ENCODE measurements at regions not wholly inside any gene's neighbourhood (a gene's known extent, or its start where the extent isn't known, plus 50 kb on each side); places are given as distances from the start of the nearest gene placed in this dataset.
"Not testable (repeated sequence)": the region's sequence is repeated elsewhere in the genome, so short reads cannot be mapped to it uniquely, and the experiment has no call there.

DNA sequence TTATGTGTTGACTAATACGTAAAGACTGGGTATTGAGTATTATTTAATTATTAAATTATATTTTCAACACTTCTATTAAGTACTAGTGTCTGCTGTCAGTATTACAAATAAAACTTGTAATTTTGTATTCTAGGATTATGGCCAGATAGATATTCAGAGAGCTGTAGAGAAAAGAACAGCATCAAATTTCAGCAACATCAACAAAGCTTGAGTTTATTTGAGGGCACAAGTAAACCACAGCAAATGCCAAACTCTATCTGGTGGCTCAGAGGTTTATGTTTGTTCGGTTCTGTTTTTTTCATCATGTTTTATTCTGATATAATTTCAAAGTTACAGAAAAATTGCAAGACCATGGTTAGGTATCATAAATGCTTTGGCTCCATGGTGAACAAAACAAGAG is 1530.5 kb downstream of the PCDH18 start:
- no peak for DNase-seq

DNA sequence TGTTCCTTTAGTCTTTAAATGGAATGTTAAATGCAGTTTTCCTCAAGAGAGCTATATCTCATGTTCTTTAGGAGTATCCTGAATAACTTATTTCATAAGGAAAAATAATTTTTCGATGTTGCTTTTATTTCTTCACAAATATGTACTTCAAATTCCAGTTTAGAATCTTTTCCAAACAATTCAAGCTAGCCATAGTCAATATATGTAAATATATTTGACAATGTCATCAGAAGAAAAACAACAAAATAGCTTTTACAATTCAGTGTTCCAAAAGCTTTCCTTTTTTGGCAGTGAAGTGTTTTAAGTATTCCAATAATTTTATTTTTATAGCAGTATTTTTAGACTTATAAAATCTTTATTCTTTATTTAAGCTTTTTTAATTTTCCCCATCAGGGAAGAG is 1532.0 kb downstream of the PCDH18 start:
- no peak for DNase-seq

DNA sequence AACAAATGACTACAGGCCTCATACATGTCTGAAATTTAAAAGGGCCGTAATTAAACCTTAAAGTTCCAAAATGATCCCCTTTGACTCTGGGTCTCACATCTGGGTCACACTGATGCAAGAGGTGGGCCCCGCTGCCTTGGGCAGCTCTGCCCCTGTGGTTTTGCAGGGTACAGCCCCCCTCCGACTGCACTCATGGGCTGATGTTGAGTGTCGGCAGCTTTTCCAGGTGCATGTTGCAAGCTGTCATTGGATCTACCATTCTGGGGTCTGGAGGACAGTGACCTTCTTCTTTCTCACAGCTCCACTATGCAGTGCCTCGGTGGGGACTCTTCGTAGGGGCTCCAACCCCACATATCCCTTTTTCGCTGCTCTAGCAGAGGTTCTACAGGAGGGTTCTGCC is 1537.9 kb downstream of the PCDH18 start:
- no peak for DNase-seq

DNA sequence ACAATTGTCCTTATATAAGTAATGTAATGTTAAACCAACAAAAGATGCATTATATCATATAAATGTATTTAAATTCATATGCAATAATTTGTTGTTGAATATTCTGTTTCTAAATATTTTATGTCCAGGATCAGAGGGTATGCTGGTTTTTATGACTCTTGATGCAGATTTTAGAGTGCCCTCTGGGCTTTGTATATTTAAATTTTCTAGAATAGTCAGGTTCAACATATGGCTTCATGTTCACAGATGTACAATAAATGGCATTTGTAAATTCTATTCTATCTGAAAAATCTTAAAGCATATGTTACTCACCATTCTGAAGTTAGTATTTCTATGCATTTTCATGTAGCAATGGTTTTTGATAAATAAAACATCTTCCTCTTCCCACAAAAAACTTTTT is 1555.4 kb downstream of the PCDH18 start:
- DNase-seq: no peak

DNA sequence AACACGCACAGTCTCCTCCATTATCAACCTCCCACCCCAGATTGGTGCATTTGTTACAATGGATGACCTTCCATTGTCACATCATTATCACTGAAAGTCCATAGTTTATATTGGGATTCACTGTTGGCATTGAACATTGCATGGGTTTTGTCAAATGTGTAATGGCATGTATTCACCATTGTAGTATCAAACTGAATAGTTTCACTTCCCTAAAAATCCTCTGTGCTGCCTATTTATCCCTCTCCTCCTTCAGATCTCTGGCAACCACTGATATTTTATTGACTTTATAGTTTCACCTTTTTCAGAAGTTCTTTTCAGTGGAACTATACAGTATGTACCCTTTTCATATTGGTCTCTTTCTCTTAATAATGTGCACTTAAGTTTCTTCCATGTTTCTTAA is 1565.4 kb downstream of the PCDH18 start:
- DNase-seq: no peak

DNA sequence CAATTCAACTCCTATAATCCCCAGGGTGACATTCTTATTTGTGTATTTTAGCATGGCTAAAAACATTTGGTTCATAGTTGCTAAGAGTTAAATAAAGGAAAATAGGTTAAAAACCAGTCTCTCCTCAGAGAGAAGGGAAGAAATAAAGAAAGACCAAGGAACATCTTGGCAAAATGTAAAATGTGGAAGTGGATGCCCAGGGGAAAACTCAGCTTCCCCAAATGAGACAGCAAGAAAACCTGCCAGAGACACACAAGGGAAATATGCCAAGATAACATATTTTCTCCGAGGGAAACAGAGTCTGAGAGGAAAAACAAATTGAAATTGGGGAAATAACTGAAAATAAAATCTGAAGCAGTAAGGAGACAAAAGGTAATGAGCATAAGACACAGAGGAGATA is 1569.3 kb downstream of the PCDH18 start:
- DNase-seq: peak; percentile 49

DNA sequence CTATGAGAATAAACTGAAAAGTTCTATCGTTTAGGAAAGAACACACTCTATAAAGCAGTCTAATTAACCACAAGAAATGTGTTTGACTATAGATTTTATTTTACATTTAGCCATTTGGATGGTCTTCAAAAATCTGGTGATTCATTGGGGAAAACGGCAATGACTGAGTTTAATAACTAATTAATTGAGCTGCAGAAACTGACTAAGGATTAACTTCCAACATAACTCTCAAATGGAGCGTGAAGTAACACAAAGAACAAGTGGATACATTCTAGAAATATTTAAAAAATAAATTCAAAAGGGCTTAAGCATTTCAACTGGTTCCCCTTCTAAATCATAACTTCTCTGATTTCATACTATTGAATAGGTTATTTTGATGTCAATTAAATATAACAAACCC is 1582.4 kb downstream of the PCDH18 start:
- no peak for DNase-seq

DNA sequence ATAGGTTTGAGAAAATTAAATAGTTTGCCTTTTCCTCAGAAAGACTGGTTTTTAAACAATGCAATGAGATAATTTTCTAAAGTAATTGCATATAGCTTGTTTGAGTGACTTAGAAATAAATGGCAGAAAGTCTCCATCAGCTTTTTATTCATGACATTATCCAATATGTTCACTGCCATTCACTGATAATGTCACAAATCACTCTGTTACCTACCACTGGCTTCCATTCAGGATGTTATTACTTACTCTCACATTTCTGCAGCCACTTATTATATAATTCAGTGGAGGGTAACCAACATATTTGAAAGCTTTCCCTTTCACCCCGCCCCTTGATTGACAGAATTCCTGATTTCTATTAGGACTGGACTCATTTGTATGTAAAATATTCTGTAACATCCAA is 1583.5 kb downstream of the PCDH18 start:
- no peak for DNase-seq

DNA sequence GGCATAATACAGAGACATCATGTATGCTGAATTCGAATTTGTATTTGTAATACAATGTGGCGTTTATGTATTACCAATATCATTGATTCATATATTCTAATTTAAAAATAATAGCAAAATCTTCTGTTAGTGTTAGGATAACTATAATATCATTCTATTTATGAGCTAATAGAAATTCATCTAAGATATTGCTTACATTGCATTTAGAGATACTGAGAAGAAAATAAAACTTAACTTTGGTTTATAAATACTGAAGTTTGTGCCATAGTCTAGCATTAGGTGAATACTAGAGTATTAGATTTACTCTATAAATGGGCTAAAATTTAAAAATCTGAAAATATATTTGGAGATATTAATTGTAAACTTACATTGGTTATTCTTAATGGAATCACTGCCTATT is 1590.6 kb downstream of the PCDH18 start:
- DNase-seq: no peak

DNA sequence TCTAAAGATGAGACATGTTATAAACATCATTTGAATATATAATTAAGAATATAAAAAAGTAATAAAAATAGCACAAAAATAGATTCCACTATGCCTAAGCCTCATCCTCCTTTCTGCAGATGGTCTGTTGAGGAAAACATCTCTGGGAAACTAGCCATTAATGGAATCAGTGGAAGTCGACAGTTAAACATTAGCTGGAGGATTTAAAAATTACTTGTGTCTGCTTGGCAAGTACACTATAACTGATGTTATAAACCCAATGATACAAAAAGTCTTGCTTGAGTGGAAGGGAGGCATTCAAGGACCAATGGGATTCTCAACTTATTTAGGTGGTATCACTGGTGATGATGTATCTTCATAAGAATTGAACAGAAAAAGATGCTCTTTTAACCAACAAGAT is 1598.3 kb downstream of the PCDH18 start:
- no peak for DNase-seq

DNA sequence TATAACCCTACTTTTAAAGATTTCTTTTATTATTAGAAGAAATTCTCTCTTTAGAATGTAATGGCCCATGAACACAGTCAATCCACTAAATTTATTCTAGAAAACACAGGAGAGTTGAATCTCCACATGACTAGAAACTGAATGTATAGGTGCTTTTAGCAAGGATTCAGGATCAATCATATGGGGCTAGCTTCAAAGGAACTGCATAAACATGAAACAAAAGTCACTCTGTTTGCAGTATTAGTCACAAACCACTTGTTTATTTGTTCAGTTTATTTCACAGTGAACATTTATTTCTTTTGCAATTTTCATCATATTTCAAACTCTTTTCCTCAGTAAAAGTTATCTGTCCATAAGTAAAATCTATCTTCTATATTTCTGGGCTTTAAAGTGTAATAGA is 1604.6 kb downstream of the PCDH18 start:
- no peak for DNase-seq

DNA sequence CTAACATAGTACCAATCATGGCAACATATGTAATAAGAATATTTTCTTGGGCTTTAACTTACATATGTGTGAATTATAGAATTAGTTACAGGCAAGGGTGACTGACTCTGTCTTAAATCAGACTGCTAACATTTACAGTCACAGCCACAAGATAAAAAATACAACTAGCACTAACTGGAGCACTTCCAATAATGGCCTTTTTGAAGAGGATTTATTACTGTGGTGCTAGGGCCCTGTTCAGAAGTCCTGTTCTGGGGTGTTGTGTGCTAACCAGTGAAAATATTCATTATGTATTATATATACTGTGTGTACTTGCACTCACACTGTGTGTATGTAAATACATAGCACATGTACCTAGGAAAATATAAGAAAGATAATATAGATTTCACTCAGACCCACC is 1611.2 kb downstream of the PCDH18 start:
- no peak for DNase-seq

DNA sequence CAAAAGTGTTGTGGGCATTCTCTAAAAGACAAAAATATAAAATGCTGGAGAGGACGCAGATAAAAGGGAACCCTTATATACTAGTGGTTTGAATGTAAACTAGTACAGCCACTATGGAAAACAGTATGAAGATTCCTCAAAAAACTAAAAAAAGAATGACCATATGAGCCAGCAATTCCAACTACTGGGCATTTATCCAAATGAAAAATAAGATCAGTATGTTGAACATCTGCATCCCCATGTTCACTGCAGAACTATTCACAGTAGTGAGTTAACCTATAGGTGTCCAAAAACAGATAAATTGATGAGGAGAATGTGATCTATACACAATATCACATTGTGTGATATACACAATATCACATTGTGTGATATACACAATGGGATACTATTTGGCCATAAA is 1615.3 kb downstream of the PCDH18 start:
- no peak for DNase-seq

DNA sequence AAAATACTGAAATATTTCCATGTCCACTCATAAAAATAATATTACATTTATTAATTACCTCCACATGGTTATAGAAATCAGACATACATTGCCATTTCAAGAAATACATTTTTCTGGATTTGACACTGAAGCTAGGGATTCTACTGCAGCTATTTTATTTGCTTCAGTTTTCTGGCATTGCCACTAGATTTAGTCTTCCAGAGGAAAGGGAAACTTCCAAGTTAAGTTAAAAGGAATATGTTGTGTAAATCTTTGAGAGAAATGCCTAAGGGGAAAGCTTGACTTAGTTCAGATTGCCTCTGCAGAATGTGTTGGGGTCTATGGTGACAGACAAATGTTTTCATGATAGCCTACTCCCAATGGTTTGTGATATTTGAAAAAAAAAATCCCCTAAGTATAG is 1631.3 kb downstream of the PCDH18 start:
- DNase-seq: no peak

DNA sequence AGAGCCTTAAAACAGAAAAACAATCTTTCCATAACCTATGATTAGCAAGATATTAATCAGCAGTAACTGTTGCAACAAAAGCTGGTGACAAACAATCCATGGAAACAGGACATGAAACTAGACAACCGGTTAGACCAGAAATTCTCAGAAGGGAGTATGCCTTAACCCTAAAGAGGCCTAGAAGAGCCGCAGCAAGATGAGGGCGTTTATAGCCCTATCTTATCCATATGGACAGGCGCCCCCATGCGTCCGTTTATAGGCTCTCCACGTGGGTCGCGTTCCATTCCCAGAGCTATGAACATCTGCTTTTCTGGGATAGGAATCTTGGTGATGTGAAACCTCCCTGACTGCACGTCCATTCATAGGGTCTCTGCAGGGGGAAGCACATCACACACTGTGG is 1662.7 kb upstream of the PABPC4L start:
- DNase-seq: not testable (repeated sequence)

DNA sequence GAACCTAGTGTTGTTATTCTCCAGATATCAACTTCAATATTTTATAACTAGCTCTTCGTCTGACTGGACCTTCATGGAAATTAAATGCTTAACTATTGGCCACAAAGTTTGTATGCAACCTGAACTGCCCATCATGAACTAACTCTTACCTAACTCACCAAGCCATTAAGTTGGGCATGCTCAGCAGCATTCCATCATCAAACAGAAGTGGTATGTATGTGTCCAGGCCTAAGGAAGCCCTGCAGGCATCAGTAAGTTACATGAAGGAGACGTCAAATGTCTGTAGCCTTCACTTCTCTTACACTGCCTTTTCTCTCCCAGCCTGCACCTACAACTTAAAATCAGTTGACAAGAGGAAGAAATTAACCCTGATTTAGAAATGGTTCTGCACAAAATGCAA is 1639.2 kb upstream of the PABPC4L start:
- no peak for DNase-seq

DNA sequence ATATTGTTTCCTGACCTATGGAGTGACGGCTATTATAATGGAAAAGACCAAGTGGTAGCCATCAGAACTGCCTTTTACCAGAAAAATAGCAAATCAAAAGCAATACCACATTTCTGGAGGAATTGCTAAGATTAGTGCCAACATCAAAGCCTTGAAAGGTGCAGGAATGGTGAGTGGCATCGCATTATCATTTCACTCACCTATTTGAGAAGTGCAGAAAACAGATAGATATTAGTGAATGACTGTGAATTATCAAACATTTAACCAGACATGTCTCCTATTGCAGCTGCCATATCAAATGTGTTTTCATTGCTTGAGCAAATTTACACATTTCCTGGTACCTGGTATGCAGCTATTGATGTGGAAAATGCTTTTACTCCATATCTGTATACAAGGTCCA is 1638.1 kb upstream of the PABPC4L start:
- no peak for DNase-seq

DNA sequence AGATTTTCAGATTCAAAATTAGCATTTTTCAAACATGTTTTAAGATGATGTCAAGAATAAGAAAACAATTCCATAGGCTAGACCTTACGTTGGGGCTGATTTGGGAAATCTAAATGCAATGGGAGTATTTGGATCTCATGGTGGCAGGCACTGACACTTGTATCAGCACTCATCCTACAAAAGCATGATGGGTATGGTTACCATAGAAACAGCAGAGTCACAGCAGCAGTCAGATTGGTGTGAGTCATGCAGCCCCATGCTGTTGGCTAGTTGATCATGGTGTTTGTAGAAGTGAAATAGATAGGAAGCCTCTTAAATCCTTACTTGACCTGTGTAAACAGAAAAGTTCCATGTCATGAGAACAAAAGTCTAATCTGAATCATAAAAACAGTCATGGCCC is 1637.3 kb upstream of the PABPC4L start:
- peak; percentile 71 for DNase-seq

DNA sequence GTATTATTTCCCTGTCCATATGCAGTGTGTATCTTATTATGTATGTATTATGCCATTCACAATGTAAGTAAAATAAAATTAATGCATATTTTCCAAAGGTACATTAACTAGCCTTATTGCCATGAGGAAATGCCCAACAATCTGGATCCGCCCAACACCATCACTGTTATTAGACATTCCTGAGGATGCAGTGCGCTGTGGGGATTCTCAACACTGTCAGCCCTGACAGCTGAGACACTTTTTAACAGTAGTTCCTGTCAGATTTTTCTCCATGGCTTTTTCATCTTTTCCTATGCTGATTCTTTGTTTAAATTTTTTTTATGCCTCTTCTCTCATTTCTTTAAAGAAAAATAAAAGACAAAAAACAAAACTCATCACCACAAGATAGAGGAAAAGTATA is 1632.9 kb upstream of the PABPC4L start:
- DNase-seq: no peak

DNA sequence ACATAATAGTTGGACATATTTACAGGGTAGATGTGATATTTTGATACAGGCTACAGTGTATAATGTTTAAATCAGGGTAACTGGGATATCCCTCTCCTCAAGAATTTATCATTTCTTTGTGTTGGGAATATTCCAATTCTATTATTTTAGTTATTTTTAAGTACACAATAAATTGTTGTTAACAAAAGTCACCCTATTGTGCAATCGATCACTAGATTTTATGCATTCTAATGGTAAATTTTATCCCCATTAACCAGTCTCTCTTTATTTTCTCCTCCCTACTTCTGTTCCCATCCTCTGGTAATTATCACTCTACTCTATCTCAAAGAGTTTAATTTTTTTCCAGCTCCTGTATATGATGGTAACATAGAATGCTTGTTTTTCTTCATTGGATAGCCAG is 1631.9 kb upstream of the PABPC4L start:
- no peak for DNase-seq

DNA sequence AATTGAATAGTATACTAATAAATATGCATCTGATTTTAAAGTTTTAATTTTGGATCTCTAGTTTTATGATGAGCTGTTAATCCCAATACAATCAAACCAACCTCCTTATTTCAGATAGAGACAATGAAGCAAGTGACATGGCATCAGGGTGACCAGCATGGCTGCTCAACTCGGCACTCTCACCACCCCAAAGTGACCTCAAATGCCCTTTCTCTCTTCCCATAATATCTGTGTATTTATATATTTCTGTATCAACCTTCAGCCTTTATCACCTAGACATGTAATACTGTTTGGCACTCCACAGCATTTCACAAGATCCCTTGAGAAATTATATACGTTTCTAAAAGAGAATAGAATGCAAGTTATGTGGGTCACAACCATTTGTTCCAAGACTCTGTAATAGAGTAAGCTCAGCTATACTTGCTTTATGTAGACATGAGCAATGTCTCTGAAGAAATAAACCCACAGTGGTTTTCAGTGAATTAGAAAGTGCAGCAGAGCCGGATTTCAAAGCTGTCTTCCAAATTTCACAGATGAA is 1623.2 kb upstream of the PABPC4L start:
- DNase-seq: no peak

DNA sequence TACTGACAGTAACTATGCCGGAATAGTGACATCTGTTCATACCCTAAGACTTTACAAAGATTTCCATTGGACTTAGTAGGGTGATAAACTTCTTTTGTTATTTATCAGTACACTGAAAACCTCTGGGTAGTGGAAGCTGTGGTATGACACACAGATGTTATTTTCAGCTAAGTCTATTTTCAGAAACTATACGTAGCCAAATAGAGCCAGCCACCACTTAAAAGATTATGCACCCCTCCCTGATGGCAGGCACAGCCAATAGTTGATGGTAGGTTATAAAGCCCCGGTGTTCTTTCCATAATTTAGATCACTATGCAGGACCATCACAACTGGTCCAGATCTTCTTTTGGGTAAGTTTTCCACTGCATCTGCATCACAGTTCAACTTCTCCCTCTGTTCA is 1603.2 kb upstream of the PABPC4L start:
- no peak for DNase-seq

DNA sequence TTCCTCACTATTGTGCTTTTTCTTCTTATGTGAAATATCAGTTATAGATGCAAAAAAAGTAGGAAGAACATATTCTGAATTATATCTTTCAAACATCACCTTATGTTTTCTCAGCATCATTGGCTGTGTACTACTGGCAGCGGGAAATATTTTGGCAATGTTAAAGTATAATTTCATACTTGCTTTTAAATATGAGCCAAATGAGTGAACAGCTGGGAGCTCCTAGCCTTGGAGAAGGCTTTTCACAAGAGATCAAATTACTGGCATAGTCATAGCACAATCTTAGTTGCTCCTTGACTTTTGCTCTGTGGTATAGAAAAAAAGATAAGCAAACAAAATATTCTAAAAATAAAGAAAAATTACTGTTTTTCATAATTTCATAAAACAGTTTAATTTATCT is 1575.8 kb upstream of the PABPC4L start:
- DNase-seq: no peak

DNA sequence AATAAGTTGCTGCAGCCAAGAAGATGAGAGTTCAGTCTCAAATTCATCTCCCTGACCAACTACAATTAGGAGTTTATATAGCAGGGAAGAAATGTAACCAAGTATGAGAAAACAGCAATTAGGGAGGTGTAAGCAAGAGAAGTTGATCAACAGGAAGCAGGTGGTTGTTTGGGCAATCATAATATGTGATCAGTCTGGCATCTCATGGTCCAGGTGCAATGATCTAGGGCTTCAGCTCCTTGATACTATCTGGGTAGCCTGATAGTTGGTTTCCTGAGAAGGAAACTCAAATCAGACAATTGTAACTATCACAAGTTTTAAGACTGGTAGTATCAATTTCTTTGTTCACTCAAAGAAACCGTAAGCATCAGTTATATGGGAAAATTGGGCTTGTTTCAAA is 1574.3 kb upstream of the PABPC4L start:
- no peak for DNase-seq

DNA sequence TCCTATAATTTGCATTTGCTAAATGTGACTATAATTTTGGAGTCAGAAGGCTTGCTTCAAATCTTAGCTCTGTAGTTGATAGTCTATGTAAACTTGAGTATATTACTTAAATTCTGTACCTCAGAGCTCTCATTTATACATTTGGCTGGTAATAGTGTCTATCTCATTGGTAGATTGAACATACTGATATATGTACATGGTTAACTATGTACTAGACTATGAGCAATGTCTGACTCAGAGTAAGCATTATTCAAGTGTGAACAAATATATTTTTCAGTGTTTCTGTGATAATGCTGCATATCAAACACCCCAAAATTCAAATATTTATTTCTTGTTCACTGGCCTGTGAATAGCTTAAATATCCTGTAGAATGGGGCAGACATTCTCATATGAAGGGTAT is 1568.9 kb upstream of the PABPC4L start:
- DNase-seq: no peak

DNA sequence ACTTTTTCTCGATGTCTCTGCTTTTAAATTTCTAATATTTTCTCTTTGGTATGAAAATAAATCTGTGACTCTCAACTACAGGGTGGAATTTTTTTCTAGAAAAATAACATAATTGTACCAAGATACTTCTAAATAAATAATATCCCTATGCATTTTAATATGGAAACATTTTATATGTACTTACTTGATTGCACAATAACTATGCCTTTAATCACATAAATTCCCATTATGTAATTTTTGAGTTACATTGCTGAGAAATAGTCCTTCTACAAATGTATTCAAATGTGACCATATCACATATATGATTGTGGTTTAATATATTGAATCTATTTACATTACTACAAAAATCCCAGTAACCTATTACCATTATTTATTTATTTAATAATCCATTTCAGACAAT is 1543.3 kb upstream of the PABPC4L start:
- DNase-seq: no peak
